RPMI7951 (cell line): ENCODE measurements at regions not wholly inside any gene's neighbourhood (a gene's known extent, or its start where the extent isn't known, plus 50 kb on each side); places are given as distances from the start of the nearest gene placed in this dataset.
"Not testable (repeated sequence)": the region's sequence is repeated elsewhere in the genome, so short reads cannot be mapped to it uniquely, and the experiment has no call there.

Source experiments
- DNase-seq: peaks from one replicate; pipeline ENCODE4 v3.0.0-alpha.2; 2012; ENCODE audit warnings: low read depth

GRCh38 chr9:42377530-42378417 is 194.3 kb downstream of the SPATA31A6 start:
- not testable (repeated sequence) for DNase-seq

- no peak for DNase-seq
These were observed 195.0 kb downstream of the SPATA31A6 start for GRCh38 chr9:42378418-42378815.

GRCh38 chr9:42379602-42380001 is 196.1 kb downstream of the SPATA31A6 start:
- not testable (repeated sequence) for DNase-seq

GRCh38 chr9:42384585-42384984 is 201.1 kb downstream of the SPATA31A6 start:
- DNase-seq: not testable (repeated sequence)

- DNase-seq: peak; percentile 7
These were observed 202.2 kb downstream of the SPATA31A6 start for GRCh38 chr9:42385574-42386120.

GRCh38 chr9:42386477-42386876 is 203.0 kb downstream of the SPATA31A6 start:
- DNase-seq: no peak

GRCh38 chr9:42388146-42388690 is 204.8 kb downstream of the SPATA31A6 start:
- no peak for DNase-seq

- no peak for DNase-seq
These were observed 205.4 kb downstream of the SPATA31A6 start for GRCh38 chr9:42388846-42389245.

- DNase-seq: not testable (repeated sequence)
These were observed 209.5 kb downstream of the SPATA31A6 start for GRCh38 chr9:42392773-42393455.

- DNase-seq: no peak
These were observed 212.9 kb downstream of the SPATA31A6 start for GRCh38 chr9:42396318-42396717.

- DNase-seq: peak; percentile 27
These were observed 213.9 kb downstream of the SPATA31A6 start for GRCh38 chr9:42397336-42397735.

- not testable (repeated sequence) for DNase-seq
These were observed 219.5 kb downstream of the SPATA31A6 start for GRCh38 chr9:42402919-42403318.

GRCh38 chr9:42409581-42409980 is 226.1 kb downstream of the SPATA31A6 start:
- not testable (repeated sequence) for DNase-seq

GRCh38 chr9:42412354-42412753 is 228.9 kb downstream of the SPATA31A6 start:
- DNase-seq: not testable (repeated sequence)

- not testable (repeated sequence) for DNase-seq
These were observed 231.4 kb downstream of the SPATA31A6 start for GRCh38 chr9:42414865-42415264.

GRCh38 chr9:42419652-42420051 is 236.2 kb downstream of the SPATA31A6 start:
- DNase-seq: not testable (repeated sequence)

- DNase-seq: not testable (repeated sequence)
These were observed 236.9 kb downstream of the SPATA31A6 start for GRCh38 chr9:42420324-42420723.

- not testable (repeated sequence) for DNase-seq
These were observed 238.2 kb downstream of the SPATA31A6 start for GRCh38 chr9:42421630-42422029.

GRCh38 chr9:42430674-42431615 is 247.5 kb downstream of the SPATA31A6 start:
- peak; percentile 44 for DNase-seq

- DNase-seq: not testable (repeated sequence)
These were observed 248.2 kb downstream of the SPATA31A6 start for GRCh38 chr9:42431616-42432010.
